22Rv1 (cell line): ENCODE measurements at regions not wholly inside any gene's neighbourhood (a gene's known extent, or its start where the extent isn't known, plus 50 kb on each side); places are given as distances from the start of the nearest gene placed in this dataset.

Source experiments
- ZFX ChIP-seq: fragments of 450-650 bp; IDR thresholded peaks from 2 replicates; pipeline ENCODE4 v1.6.1; 2017; ENCODE audit warnings: antibody characterized with exemption, borderline replicate concordance
- TF ChIP-seq, protein P1 (sequence below): fragments of 450-650 bp; IDR thresholded peaks from 2 replicates; pipeline ENCODE4 v1.5.1; 2017; ENCODE audit warnings: mild to moderate bottlenecking

DNA sequence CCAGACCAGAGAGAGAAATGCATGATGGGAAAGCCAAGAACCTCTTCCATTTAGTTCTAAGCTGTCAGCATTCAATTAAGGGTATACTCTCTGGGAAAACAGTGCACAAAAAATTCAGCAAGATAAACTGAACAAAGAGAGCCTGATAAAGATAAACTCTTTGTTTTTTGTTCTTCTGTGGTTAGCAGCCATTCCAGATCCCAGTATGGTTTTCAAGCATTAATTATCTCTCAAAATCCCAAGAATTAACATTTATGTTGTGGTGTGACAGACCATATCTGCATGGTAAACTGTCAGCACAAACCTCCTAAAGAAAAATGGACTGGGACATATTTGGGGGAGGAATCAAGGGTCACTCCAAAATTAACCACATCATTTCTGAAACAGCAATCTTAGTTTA, 124.0 kb upstream of the LRRN1 start:
- TF ChIP-seq, protein P1, sequence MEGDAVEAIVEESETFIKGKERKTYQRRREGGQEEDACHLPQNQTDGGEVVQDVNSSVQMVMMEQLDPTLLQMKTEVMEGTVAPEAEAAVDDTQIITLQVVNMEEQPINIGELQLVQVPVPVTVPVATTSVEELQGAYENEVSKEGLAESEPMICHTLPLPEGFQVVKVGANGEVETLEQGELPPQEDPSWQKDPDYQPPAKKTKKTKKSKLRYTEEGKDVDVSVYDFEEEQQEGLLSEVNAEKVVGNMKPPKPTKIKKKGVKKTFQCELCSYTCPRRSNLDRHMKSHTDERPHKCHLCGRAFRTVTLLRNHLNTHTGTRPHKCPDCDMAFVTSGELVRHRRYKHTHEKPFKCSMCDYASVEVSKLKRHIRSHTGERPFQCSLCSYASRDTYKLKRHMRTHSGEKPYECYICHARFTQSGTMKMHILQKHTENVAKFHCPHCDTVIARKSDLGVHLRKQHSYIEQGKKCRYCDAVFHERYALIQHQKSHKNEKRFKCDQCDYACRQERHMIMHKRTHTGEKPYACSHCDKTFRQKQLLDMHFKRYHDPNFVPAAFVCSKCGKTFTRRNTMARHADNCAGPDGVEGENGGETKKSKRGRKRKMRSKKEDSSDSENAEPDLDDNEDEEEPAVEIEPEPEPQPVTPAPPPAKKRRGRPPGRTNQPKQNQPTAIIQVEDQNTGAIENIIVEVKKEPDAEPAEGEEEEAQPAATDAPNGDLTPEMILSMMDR = no peak
- no peak for TF ChIP-seq ZFX
